Hepatocyte (in vitro differentiated cells): ENCODE measurements at regions not wholly inside any gene's neighbourhood (a gene's known extent, or its start where the extent isn't known, plus 50 kb on each side); places are given as distances from the start of the nearest gene placed in this dataset.

Source experiments
- DNase-seq: peaks from one replicate; pipeline ENCODE4 v3.0.0-alpha.2; 2016; ENCODE audit warnings: low spot score
- H2AFZ ChIP-seq: fragments of 200-600 bp; sonication (generic); 2 replicates; pipeline ENCODE4 v1.6.0; 2016; ENCODE audit warnings: antibody characterized with exemption, mild to moderate bottlenecking
- H3K27ac ChIP-seq: fragments of 200-600 bp; sonication (generic); 2 replicates; pipeline ENCODE4 v1.5.1; 2016; ENCODE audit warnings: mild to moderate bottlenecking
- H3K27me3 ChIP-seq: fragments of 200-600 bp; sonication (generic); 2 replicates; pipeline ENCODE4 v1.6.1; 2016
- H3K36me3 ChIP-seq: fragments of 200-600 bp; sonication (generic); replicated peaks from 2 replicates; pipeline ENCODE4 v1.5.1; 2016; ENCODE audit warnings: low read depth; ENCODE audit not compliant: insufficient read depth
- H3K4me1 ChIP-seq: fragments of 200-600 bp; sonication (generic); 2 replicates; pipeline ENCODE4 v1.5.1; 2016; ENCODE audit warnings: mild to moderate bottlenecking, moderate library complexity; ENCODE audit not compliant: insufficient read depth
- H3K4me2 ChIP-seq: fragments of 200-600 bp; sonication (generic); 2 replicates; pipeline ENCODE4 v1.6.0; 2016
- H3K4me3 ChIP-seq: fragments of 200-600 bp; sonication (generic); 2 replicates; pipeline ENCODE4 v1.5.1; 2016; ENCODE audit warnings: mild to moderate bottlenecking
- H3K79me2 ChIP-seq: fragments of 200-600 bp; sonication (generic); 2 replicates; pipeline ENCODE4 v1.6.0; 2017; ENCODE audit warnings: mild to moderate bottlenecking
- H3K9me2 ChIP-seq: fragments of 200-600 bp; sonication (generic); replicated peaks from 2 replicates; pipeline ENCODE4 v1.6.0; 2017; ENCODE audit warnings: mild to moderate bottlenecking; ENCODE audit not compliant: insufficient read depth
- H3K9me3 ChIP-seq: fragments of 200-600 bp; sonication (generic); 2 replicates; pipeline ENCODE4 v1.5.1; 2016; ENCODE audit warnings: low read depth, mild to moderate bottlenecking
- H4K20me1 ChIP-seq: fragments of 200-600 bp; sonication (generic); 2 replicates; pipeline ENCODE4 v1.6.0; 2016; ENCODE audit warnings: mild to moderate bottlenecking; ENCODE audit not compliant: insufficient read depth, poor library complexity, severe bottlenecking
- CTCF ChIP-seq: fragments of 200-600 bp; sonication (generic); IDR thresholded peaks from 2 replicates; pipeline ENCODE4 v1.5.1; 2016; ENCODE audit warnings: antibody characterized with exemption, mild to moderate bottlenecking; ENCODE audit not compliant: poor library complexity
- EZH2 ChIP-seq: fragments of 200-600 bp; sonication (generic); IDR thresholded peaks from 2 replicates; pipeline ENCODE4 v1.6.1; 2016; ENCODE audit warnings: antibody characterized with exemption, mild to moderate bottlenecking, borderline replicate concordance
- EZH2phosphoT487 ChIP-seq: fragments of 200-600 bp; sonication (generic); IDR thresholded peaks from one replicate; pipeline ENCODE4 v1.6.1; 2018; ENCODE audit warnings: antibody characterized with exemption, mild to moderate bottlenecking, low read depth, moderate library complexity; ENCODE audit not compliant: unreplicated experiment, severe bottlenecking
- WGBS: methylation state at CpG from one replicate; pipeline ENCODE4 v1.1.6; 2016; ENCODE audit warnings: low lambda C conversion rate; ENCODE audit errors: missing lambda C conversion rate; 5-methylcytosine and 5-hydroxymethylcytosine counted together

GRCh38 chr17:69779378-69780214 lies 295.4 kb upstream of the KCNJ16 start:
- no peaks in the 10 kb centered on the region for H3K9me2 ChIP-seq
- 78% methylated on average over 8 of the region's 8 CpGs for WGBS
- H3K4me1 ChIP-seq: no peaks in the 10 kb centered on the region
- TF ChIP-seq EZH2phosphoT487 (no peak), CTCF (no peak), EZH2 (no peak)
- H3K4me3 ChIP-seq: no peak overlapping the region
- H4K20me1 ChIP-seq: no peaks in the 10 kb centered on the region
- H3K27ac ChIP-seq: no peak overlapping the region
- H3K79me2 ChIP-seq: no peaks in the 10 kb centered on the region
- no peak for DNase-seq
- H3K9me3 ChIP-seq: no peaks in the 10 kb centered on the region
- no peak overlapping the region for H3K4me2 ChIP-seq
- no peaks in the 10 kb centered on the region for H3K36me3 ChIP-seq
- no peak overlapping the region for H2AFZ ChIP-seq
- no peaks in the 10 kb centered on the region for H3K27me3 ChIP-seq

DNA sequence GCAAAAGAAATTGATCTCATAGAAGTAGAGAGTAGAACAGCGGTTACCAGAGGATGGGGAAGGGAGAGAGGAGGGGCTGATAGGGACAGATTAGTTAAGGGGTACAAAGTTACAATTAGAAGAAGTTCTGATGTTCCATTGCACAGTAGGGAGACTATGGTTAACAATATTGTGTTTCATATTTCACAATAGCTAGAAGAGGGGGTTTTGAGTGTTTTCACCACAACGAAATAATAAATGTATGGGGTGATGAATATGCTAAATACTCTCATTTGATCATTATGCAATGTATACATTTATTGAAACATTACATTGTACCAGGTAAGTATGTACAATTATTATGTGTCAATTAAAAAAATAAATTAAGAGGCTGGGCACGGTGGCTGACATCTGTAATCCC lies 291.2 kb upstream of the KCNJ16 start:
- no peaks in the 10 kb centered on the region for H3K9me2 ChIP-seq
- DNase-seq: no peak
- H3K4me1 ChIP-seq: no peaks in the 10 kb centered on the region
- H3K27me3 ChIP-seq: no peaks in the 10 kb centered on the region
- no peak overlapping the region for H3K4me3 ChIP-seq
- H3K36me3 ChIP-seq: no peaks in the 10 kb centered on the region
- TF ChIP-seq CTCF: no peak
- no peak for TF ChIP-seq EZH2phosphoT487
- TF ChIP-seq EZH2: no peak
- no peaks in the 10 kb centered on the region for H3K9me3 ChIP-seq
- no peak overlapping the region for H3K27ac ChIP-seq
- H3K4me2 ChIP-seq: no peak overlapping the region
- no peaks in the 10 kb centered on the region for H4K20me1 ChIP-seq
- 96% methylated on average over 3 of the region's 3 CpGs for WGBS
- H3K79me2 ChIP-seq: no peaks in the 10 kb centered on the region
- no peak overlapping the region for H2AFZ ChIP-seq

GRCh38 chr17:69788957-69789356 lies 286.1 kb upstream of the KCNJ16 start:
- H3K27ac ChIP-seq: no peak overlapping the region
- 89% methylated on average over 2 of the region's 2 CpGs for WGBS
- H2AFZ ChIP-seq: no peak overlapping the region

More at GRCh38 chr17:69788957-69789356, 286.1 kb upstream of the KCNJ16 start:
- Histone ChIP-seq H4K20me1 (no peaks in the 10 kb centered on the region), H3K27me3 (no peaks in the 10 kb centered on the region), H3K9me3 (no peaks in the 10 kb centered on the region), H3K4me1 (no peaks in the 10 kb centered on the region), H3K9me2 (no peaks in the 10 kb centered on the region), H3K4me2 (no peak overlapping the region), H3K4me3 (no peak overlapping the region), H3K36me3 (no peaks in the 10 kb centered on the region), H3K79me2 (no peaks in the 10 kb centered on the region)
- TF ChIP-seq EZH2 (no peak), EZH2phosphoT487 (no peak), CTCF (no peak)
- DNase-seq: no peak
